ENCODE measurements at regions not wholly inside any gene's neighbourhood (a gene's known extent, or its start where the extent isn't known, plus 50 kb on each side); places are given as distances from the start of the nearest gene placed in this dataset.

GRCh38 chr7:155927905-155928304 is 115.6 kb upstream of the SHH start:
- no peak for TF ChIP-seq TAF1 (IDR thresholded peaks at IDR 0.05; ENCODE audit: borderline replicate concordance, low read depth, low read length)
- TF ChIP-seq POLR2A (IDR thresholded peaks at IDR 0.05; ENCODE audit: low read depth, low read length) = no peak
- no peak for TF ChIP-seq POLR2AphosphoS5 (IDR thresholded peaks at IDR 0.05; ENCODE audit: low read depth, low read length)
- DNase-seq (ENCODE audit: insufficient read length) (no peak), FAIRE-seq (no peak)

GRCh38 chr7:155925682-155926081 is 113.4 kb upstream of the SHH start:
- DNase-seq (ENCODE audit: insufficient read length) (no peak), FAIRE-seq (no peak)
- no peak for TF ChIP-seq POLR2A (IDR thresholded peaks at IDR 0.05; ENCODE audit: low read depth, low read length)
- no peak for TF ChIP-seq TAF1 (IDR thresholded peaks at IDR 0.05; ENCODE audit: borderline replicate concordance, low read depth, low read length)
- TF ChIP-seq POLR2AphosphoS5 (IDR thresholded peaks at IDR 0.05; ENCODE audit: low read depth, low read length) = no peak

GRCh38 chr7:155922067-155922816 is 110.0 kb upstream of the SHH start:
- TF ChIP-seq POLR2AphosphoS5 (IDR thresholded peaks at IDR 0.05; ENCODE audit: low read depth, low read length) (no peak), TAF1 (IDR thresholded peaks at IDR 0.05; ENCODE audit: borderline replicate concordance, low read depth, low read length) (no peak), POLR2A (IDR thresholded peaks at IDR 0.05; ENCODE audit: low read depth, low read length) (no peak)
- FAIRE-seq = no peak
- no peak for DNase-seq (ENCODE audit: insufficient read length)

- no peak for FAIRE-seq
These were observed 109.5 kb upstream of the SHH start for GRCh38 chr7:155921804-155922066.

GRCh38 chr7:155921086-155921803 is 109.0 kb upstream of the SHH start:
- FAIRE-seq (no peak), DNase-seq (ENCODE audit: insufficient read length) (no peak)
- TF ChIP-seq TAF1 (IDR thresholded peaks at IDR 0.05; ENCODE audit: borderline replicate concordance, low read depth, low read length) (no peak), POLR2A (IDR thresholded peaks at IDR 0.05; ENCODE audit: low read depth, low read length) (no peak), POLR2AphosphoS5 (IDR thresholded peaks at IDR 0.05; ENCODE audit: low read depth, low read length) (no peak)

More at GRCh38 chr7:155921804-155922066, 109.5 kb upstream of the SHH start:
- TF ChIP-seq POLR2AphosphoS5 (IDR thresholded peaks at IDR 0.05; ENCODE audit: low read depth, low read length) (no peak), TAF1 (IDR thresholded peaks at IDR 0.05; ENCODE audit: borderline replicate concordance, low read depth, low read length) (no peak), POLR2A (IDR thresholded peaks at IDR 0.05; ENCODE audit: low read depth, low read length) (no peak)
- DNase-seq (ENCODE audit: insufficient read length) = no peak

GRCh38 chr7:155920068-155920461 is 107.8 kb upstream of the SHH start:
- DNase-seq (ENCODE audit: insufficient read length) (no peak), FAIRE-seq (no peak)
- TF ChIP-seq POLR2A (IDR thresholded peaks at IDR 0.05; ENCODE audit: low read depth, low read length) (no peak), POLR2AphosphoS5 (IDR thresholded peaks at IDR 0.05; ENCODE audit: low read depth, low read length) (no peak), TAF1 (IDR thresholded peaks at IDR 0.05; ENCODE audit: borderline replicate concordance, low read depth, low read length) (no peak)

- DNase-seq (ENCODE audit: insufficient read length) (no peak), FAIRE-seq (no peak)
- TF ChIP-seq POLR2A (IDR thresholded peaks at IDR 0.05; ENCODE audit: low read depth, low read length) (no peak), POLR2AphosphoS5 (IDR thresholded peaks at IDR 0.05; ENCODE audit: low read depth, low read length) (no peak), TAF1 (IDR thresholded peaks at IDR 0.05; ENCODE audit: borderline replicate concordance, low read depth, low read length) (no peak)
These were observed 107.3 kb upstream of the SHH start for GRCh38 chr7:155919391-155920067.

- TF ChIP-seq POLR2AphosphoS5 (IDR thresholded peaks at IDR 0.05; ENCODE audit: low read depth, low read length) (no peak), POLR2A (IDR thresholded peaks at IDR 0.05; ENCODE audit: low read depth, low read length) (no peak), TAF1 (IDR thresholded peaks at IDR 0.05; ENCODE audit: borderline replicate concordance, low read depth, low read length) (no peak)
- FAIRE-seq (no peak), DNase-seq (ENCODE audit: insufficient read length) (no peak)
These were observed 106.6 kb upstream of the SHH start for GRCh38 chr7:155918720-155919390.

- FAIRE-seq (no peak), DNase-seq (ENCODE audit: insufficient read length) (no peak)
- TF ChIP-seq POLR2AphosphoS5 (IDR thresholded peaks at IDR 0.05; ENCODE audit: low read depth, low read length) (no peak), TAF1 (IDR thresholded peaks at IDR 0.05; ENCODE audit: borderline replicate concordance, low read depth, low read length) (no peak), POLR2A (IDR thresholded peaks at IDR 0.05; ENCODE audit: low read depth, low read length) (no peak)
These were observed 105.7 kb upstream of the SHH start for GRCh38 chr7:155917836-155918430.

GRCh38 chr7:155916926-155917655 is 104.8 kb upstream of the SHH start:
- TF ChIP-seq POLR2A (IDR thresholded peaks at IDR 0.05; ENCODE audit: low read depth, low read length) (no peak), TAF1 (IDR thresholded peaks at IDR 0.05; ENCODE audit: borderline replicate concordance, low read depth, low read length) (no peak), POLR2AphosphoS5 (IDR thresholded peaks at IDR 0.05; ENCODE audit: low read depth, low read length) (no peak)
- FAIRE-seq = no peak
- no peak for DNase-seq (ENCODE audit: insufficient read length)

Measured in GM12892 (cell line).